H9 (cell line): ENCODE measurements at regions not wholly inside any gene's neighbourhood (a gene's known extent, or its start where the extent isn't known, plus 50 kb on each side); places are given as distances from the start of the nearest gene placed in this dataset.

Experiments used
- DNase-seq: peaks from one replicate; pipeline ENCODE4 v3.0.0-alpha.2; 2017
- H2AFZ ChIP-seq: one replicate; pipeline ENCODE4 v1.6.1; 2013; ENCODE audit warnings: mild to moderate bottlenecking, low read length, control low read depth, moderate library complexity
- H2AK5ac ChIP-seq: 2 replicates; pipeline ENCODE4 v1.6.1; 2013; ENCODE audit warnings: low read length, control low read depth, mixed read lengths; ENCODE audit not compliant: insufficient read length
- H2BK120ac ChIP-seq: one replicate; pipeline ENCODE4 v1.6.1; 2013; ENCODE audit warnings: low read depth, mild to moderate bottlenecking, low read length, control low read depth, inconsistent platforms; ENCODE audit not compliant: poor library complexity, severe bottlenecking
- H2BK12ac ChIP-seq: 2 replicates; pipeline ENCODE4 v1.6.1; 2013; ENCODE audit warnings: low read length, control low read depth, mixed read lengths, low read depth; ENCODE audit not compliant: insufficient read length
- H2BK15ac ChIP-seq: 2 replicates; pipeline ENCODE4 v1.6.1; 2013; ENCODE audit warnings: low read depth, low read length, control low read depth
- H2BK20ac ChIP-seq: one replicate; pipeline ENCODE4 v1.6.1; 2013; ENCODE audit warnings: low read depth, mild to moderate bottlenecking, low read length, control low read depth, inconsistent platforms; ENCODE audit not compliant: poor library complexity, severe bottlenecking
- H2BK5ac ChIP-seq: 2 replicates; pipeline ENCODE4 v1.6.1; 2013; ENCODE audit warnings: low read length, control low read depth, mixed read lengths; ENCODE audit not compliant: insufficient read length
- H3K14ac ChIP-seq: 2 replicates; pipeline ENCODE4 v1.6.1; 2013; ENCODE audit warnings: low read length, control low read depth; ENCODE audit not compliant: insufficient read depth
- H3K18ac ChIP-seq: 2 replicates; pipeline ENCODE4 v1.6.1; 2013; ENCODE audit warnings: low read depth, mild to moderate bottlenecking, mixed read lengths, low read length, control low read depth; ENCODE audit not compliant: insufficient read length
- H3K23ac ChIP-seq: 2 replicates; pipeline ENCODE4 v1.6.1; 2013; ENCODE audit warnings: low read length, control low read depth, mixed read lengths, low read depth; ENCODE audit not compliant: insufficient read length
- H3K23me2 ChIP-seq: 2 replicates; pipeline ENCODE4 v1.6.1; 2013; ENCODE audit warnings: low read depth, mild to moderate bottlenecking, mixed read lengths, low read length, control low read depth; ENCODE audit not compliant: insufficient read length, poor library complexity, severe bottlenecking
- H3K27ac ChIP-seq: 2 replicates; pipeline ENCODE4 v1.5.1; 2013; ENCODE audit warnings: low read length, control low read depth, mixed read lengths, low read depth; ENCODE audit not compliant: insufficient read length
- H3K27me3 ChIP-seq: 2 replicates; pipeline ENCODE4 v1.6.1; 2013; ENCODE audit warnings: low read length, control low read depth, inconsistent platforms; ENCODE audit not compliant: insufficient read depth
- H3K4ac ChIP-seq: 2 replicates; pipeline ENCODE4 v1.6.1; 2013; ENCODE audit warnings: low read depth, mild to moderate bottlenecking, control low read depth, inconsistent platforms, low read length, moderate library complexity
- H3K4me1 ChIP-seq: 2 replicates; pipeline ENCODE4 v1.6.1; 2013; ENCODE audit warnings: low read length, control low read depth, inconsistent platforms; ENCODE audit not compliant: insufficient read depth
- H3K4me2 ChIP-seq: 2 replicates; pipeline ENCODE4 v1.6.1; 2013; ENCODE audit warnings: low read length, control low read depth, mixed read lengths; ENCODE audit not compliant: insufficient read length, insufficient read depth
- H3K56ac ChIP-seq: 2 replicates; pipeline ENCODE4 v1.6.1; 2013; ENCODE audit warnings: low read depth, mild to moderate bottlenecking, mixed read lengths, low read length, control low read depth; ENCODE audit not compliant: insufficient read length
- H3K79me1 ChIP-seq: 2 replicates; pipeline ENCODE4 v1.6.1; 2013; ENCODE audit warnings: low read depth, mild to moderate bottlenecking, moderate library complexity, low read length, control low read depth, inconsistent platforms; ENCODE audit not compliant: insufficient read depth, poor library complexity, severe bottlenecking
- H3K79me2 ChIP-seq: 2 replicates; pipeline ENCODE4 v1.6.1; 2013; ENCODE audit warnings: low read length, control low read depth, inconsistent platforms; ENCODE audit not compliant: insufficient read depth
- H3K9ac ChIP-seq: 2 replicates; pipeline ENCODE4 v1.6.1; 2013; ENCODE audit warnings: low read length, control low read depth, mixed read lengths; ENCODE audit not compliant: insufficient read length; ENCODE audit errors: extremely low read depth
- H3K9me3 ChIP-seq: one replicate; pipeline ENCODE4 v1.6.1; 2013; ENCODE audit warnings: low read depth, low read length, inconsistent platforms; ENCODE audit not compliant: control insufficient read depth
- H3T11ph ChIP-seq: one replicate; pipeline ENCODE4 v1.6.1; 2013; ENCODE audit warnings: mild to moderate bottlenecking, low read length, control low read depth, inconsistent platforms
- H4K20me1 ChIP-seq: one replicate; pipeline ENCODE4 v1.6.1; 2013; ENCODE audit not compliant: control insufficient read depth, insufficient read length, insufficient read depth
- H4K5ac ChIP-seq: 2 replicates; pipeline ENCODE4 v1.6.1; 2013; ENCODE audit warnings: low read depth, mild to moderate bottlenecking, mixed read lengths, low read length, control low read depth; ENCODE audit not compliant: insufficient read length
- H4K8ac ChIP-seq: replicated peaks from 2 replicates; pipeline ENCODE4 v1.6.1; 2013; ENCODE audit warnings: low read length, control low read depth, mixed read lengths, low read depth; ENCODE audit not compliant: insufficient read length
- H4K91ac ChIP-seq: 2 replicates; pipeline ENCODE4 v1.6.1; 2013; ENCODE audit warnings: low read depth, mild to moderate bottlenecking, moderate library complexity, mixed read lengths, low read length, control low read depth; ENCODE audit not compliant: insufficient read length
- H3K27ac Mint-ChIP-seq, 3 experiments: 2 replicates in 2 of 3; 3 replicates in 1 of 3; pipeline ENCODE4 v1.8.0; 2020 to 2021; ENCODE audit warnings: mixed read lengths in 3 of 3, mild to moderate bottlenecking in 1 of 3, moderate library complexity in 1 of 3
- H3K27me3 Mint-ChIP-seq: 2 replicates; pipeline ENCODE4 v1.8.0; 2021; ENCODE audit warnings: low read depth, mild to moderate bottlenecking, moderate library complexity, mixed read lengths
- H3K36me3 Mint-ChIP-seq, 3 experiments: 2 replicates in 2 of 3; 3 replicates in 1 of 3; pipeline ENCODE4 v1.8.0; 2020 to 2021; ENCODE audit warnings: low read depth in 3 of 3, mixed read lengths in 3 of 3; ENCODE audit not compliant: insufficient read depth in 1 of 3
- H3K4me1 Mint-ChIP-seq, 2 experiments: 2 replicates each; pipeline ENCODE4 v1.8.0; 2020; ENCODE audit warnings: mixed read lengths in 2 of 2
- H3K4me3 Mint-ChIP-seq, 2 experiments: 2 replicates in 1 of 2; 3 replicates in 1 of 2; pipeline ENCODE4 v1.8.0; 2020 to 2021; ENCODE audit warnings: mild to moderate bottlenecking in 2 of 2, mixed read lengths in 2 of 2, moderate library complexity in 1 of 2
- H3K9me3 Mint-ChIP-seq, 2 experiments: 2 replicates in 1 of 2; 3 replicates in 1 of 2; pipeline ENCODE4 v1.8.0; 2020; ENCODE audit warnings: mild to moderate bottlenecking in 2 of 2, mixed read lengths in 2 of 2, moderate library complexity in 1 of 2
- CTCF ChIP-seq: fragments of 200-600 bp; sonication (generic); conservative IDR thresholded peaks from 3 replicates; pipeline ENCODE4 v1.8.0; 2021; ENCODE audit warnings: antibody characterized with exemption, mild to moderate bottlenecking
- WGBS: extraction: QIAGEN DNeasy Blood & Tissue Kit; methylation state at CpG from one replicate; pipeline ENCODE4 v1.1.7; 2013; ENCODE audit warnings: missing lambda C conversion rate, low lambda C conversion rate, mixed read lengths; ENCODE audit not compliant: insufficient read length; ENCODE audit errors: extremely low coverage; 5-methylcytosine and 5-hydroxymethylcytosine counted together

GRCh38 chr6:170149681-170150589, 140.9 kb downstream of the DLL1 start:
- no peak overlapping the region for H3K18ac ChIP-seq
- H4K91ac ChIP-seq = no peak overlapping the region
- H2BK12ac ChIP-seq = no peak overlapping the region
- no peak overlapping the region for H2AFZ ChIP-seq
- H3T11ph ChIP-seq = no peak overlapping the region
- Mint-ChIP-seq H3K36me3 (no peaks in the 10 kb centered on the region; a peak in 1 of 7 replicates), H3K27me3 (peaks cover 20% of the 10 kb centered on the region), H3K27ac (no peak overlapping the region), H3K9me3 (peaks cover under 1 to 6% of the 10 kb centered on the region in 2 experiments; a peak in 3 of 5 replicates), H3K4me3 (no peak overlapping the region), H3K4me1 (peaks cover 32 to 45% of the 10 kb centered on the region in 2 experiments)
- H2BK15ac ChIP-seq = no peak overlapping the region
- no peaks in the 10 kb centered on the region for H3K79me2 ChIP-seq
- H4K8ac ChIP-seq = no peak overlapping the region
- H3K4ac ChIP-seq = no peak overlapping the region
- H3K79me1 ChIP-seq = no peaks in the 10 kb centered on the region
- no peaks in the 10 kb centered on the region for H4K20me1 ChIP-seq
- no peak overlapping the region for H2BK120ac ChIP-seq
- no peak for DNase-seq
- no peak overlapping the region for H3K23ac ChIP-seq
- no peak overlapping the region for H2BK5ac ChIP-seq
- TF ChIP-seq CTCF = no peak
- no peak overlapping the region for H3K56ac ChIP-seq
- no peaks in the 10 kb centered on the region for H3K9me3 ChIP-seq
- no peaks in the 10 kb centered on the region for H3K23me2 ChIP-seq
- no peaks in the 10 kb centered on the region for H3K27me3 ChIP-seq
- H3K4me1 ChIP-seq = no peaks in the 10 kb centered on the region; the same call in 1 of the 2 replicates
- no peak overlapping the region for H2BK20ac ChIP-seq
- no peak overlapping the region for H4K5ac ChIP-seq
- H3K9ac ChIP-seq = no peak overlapping the region
- no peak overlapping the region for H3K4me2 ChIP-seq
- H2AK5ac ChIP-seq = no peak overlapping the region
- no CpG with 5 or more reads among the region's 9 CpGs for WGBS
- no peak overlapping the region for H3K27ac ChIP-seq
- H3K14ac ChIP-seq = no peak overlapping the region; the same call in 1 of the 2 replicates
